ENCODE measurements at regions not wholly inside any gene's neighbourhood (a gene's known extent, or its start where the extent isn't known, plus 50 kb on each side); places are given as distances from the start of the nearest gene placed in this dataset.

- TF ChIP-seq TARDBP (IDR thresholded peaks at IDR 0.05) (no peak), CTBP1 (IDR thresholded peaks at IDR 0.05; ENCODE audit: borderline replicate concordance) (no peak), L3MBTL2 (conservative IDR thresholded peaks at IDR 0.05) (no peak), ZNF384 (IDR thresholded peaks at IDR 0.05) (no peak), FOXA1 (IDR thresholded peaks at IDR 0.05) (no peak), ARNT (IDR thresholded peaks at IDR 0.05) (no peak), SUZ12 (IDR thresholded peaks at IDR 0.05) (no peak)
These were observed 328.4 kb upstream of the RBFOX1 start for GRCh38 chr16:7004266-7004665.
